Upper lobe of left lung (tissue), 6 donors: ENCODE measurements at regions not wholly inside any gene's neighbourhood (a gene's known extent, or its start where the extent isn't known, plus 50 kb on each side); places are given as distances from the start of the nearest gene placed in this dataset.

Source experiments
- ATAC-seq, 2 donors: fragments of 200-7000 bp; cut with Tn5 transposase; one replicate each; pipeline ENCODE4 v1.9.1; 2022; ENCODE audit warnings: mild to moderate bottlenecking in 2 of 2, moderate library complexity in 2 of 2; ENCODE audit not compliant: low FRiP score in 2 of 2
- DNase-seq, 2 donors: peaks; one replicate each; pipeline ENCODE4 v3.0.0-alpha.2; 2019 to 2020
- H3K27ac ChIP-seq, 4 donors: fragments of 200-600 bp; sonication (generic); one replicate each; pipeline ENCODE4 v1.5.1; 2016 to 2019
- H3K27me3 ChIP-seq, 4 donors: fragments of 200-600 bp; sonication (generic); one replicate each; pipeline ENCODE4 v1.5.1; 2017 to 2019
- H3K36me3 ChIP-seq, 4 donors: fragments of 200-600 bp; sonication (generic); one replicate each; pipeline ENCODE4 v1.5.1; 2016 to 2019
- H3K4me1 ChIP-seq, 4 donors: fragments of 200-600 bp; sonication (generic); one replicate each; pipeline ENCODE4 v1.5.1; 2018 to 2019
- H3K4me3 ChIP-seq, 4 donors: fragments of 200-600 bp; sonication (generic); one replicate each; pipeline ENCODE4 v1.5.1; 2017 to 2019; ENCODE audit warnings: mild to moderate bottlenecking in 2 of 4, moderate library complexity in 1 of 4
- H3K9me3 ChIP-seq, 4 donors: fragments of 200-600 bp; sonication (generic); one replicate each; pipeline ENCODE4 v1.5.1; 2018 to 2019
- CTCF ChIP-seq, 6 experiments: fragments of 450-650 bp in 4 of 6; fragments of 200-600 bp in 2 of 6; sonication (generic) in 2 of 6; IDR thresholded peaks; one replicate each; pipeline ENCODE4 v1.5.1; 2016 to 2019; ENCODE audit warnings: antibody characterized with exemption in 6 of 6
- EP300 ChIP-seq, 4 donors: sonication (generic); formaldehyde crosslinking; IDR thresholded peaks; one replicate each; pipeline ENCODE4 v1.5.1; 2017; ENCODE audit warnings: antibody characterized with exemption in 4 of 4, control low read depth in 2 of 4
- POLR2A ChIP-seq, 4 donors: fragments of 450-650 bp; IDR thresholded peaks; one replicate each; pipeline ENCODE4 v1.5.1; 2016 to 2017; ENCODE audit warnings: antibody characterized with exemption in 4 of 4, mild to moderate bottlenecking in 2 of 4
- POLR2AphosphoS5 ChIP-seq, 2 donors: sonication (generic); formaldehyde crosslinking; IDR thresholded peaks; one replicate each; pipeline ENCODE4 v1.5.1; 2017; ENCODE audit warnings: antibody characterized with exemption in 2 of 2
- WGBS, 2 donors: methylation state at CpG; one replicate each; pipeline ENCODE4 v1.1.5; 2017 to 2018; 5-methylcytosine and 5-hydroxymethylcytosine counted together
- donor health status: DM: no; HTN: no; CAD: no; lungs with moderate emphysema.
- donor health status: DM: no; HTN: yes; CAD: no; lungs with severe emphysema.

GRCh38 chr10:124293616-124294449 lies 124.9 kb downstream of the OAT start:
- peaks cover 0 to 8% (median 4%) of the 10 kb centered on the region in 4 donors for H3K4me1 ChIP-seq
- no peaks in the 10 kb centered on the region for H3K36me3 ChIP-seq
- no peaks in the 10 kb centered on the region for H3K9me3 ChIP-seq
- ATAC-seq = no peak
- H3K27ac ChIP-seq = no peak overlapping the region
- no peak overlapping the region for H3K4me3 ChIP-seq
- TF ChIP-seq CTCF (IDR thresholded peaks at IDR 0.05) = no peak
- TF ChIP-seq POLR2AphosphoS5 (IDR thresholded peaks at IDR 0.05) = no peak
- no peak for TF ChIP-seq EP300 (IDR thresholded peaks at IDR 0.05)
- no peak for TF ChIP-seq POLR2A (IDR thresholded peaks at IDR 0.05)
- H3K27me3 ChIP-seq = no peaks in the 10 kb centered on the region
- WGBS, 2 donors = 71 to 83% methylated on average over 17 to 22 of the region's 22 CpGs
- no peak for DNase-seq

- Histone ChIP-seq H3K4me3 (no peak overlapping the region), H3K27ac (no peak overlapping the region), H3K36me3 (no peaks in the 10 kb centered on the region), H3K9me3 (no peaks in the 10 kb centered on the region), H3K4me1 (peaks cover 0 to 8% (median 4%) of the 10 kb centered on the region in 4 donors), H3K27me3 (no peaks in the 10 kb centered on the region)
- TF ChIP-seq POLR2A (IDR thresholded peaks at IDR 0.05) = no peak
- TF ChIP-seq CTCF (IDR thresholded peaks at IDR 0.05) = no peak
- no peak for TF ChIP-seq POLR2AphosphoS5 (IDR thresholded peaks at IDR 0.05)
- TF ChIP-seq EP300 (IDR thresholded peaks at IDR 0.05) = no peak
- DNase-seq (no peak), ATAC-seq (no peak)
- WGBS, 2 donors = 91 to 93% methylated on average over 17 of the region's 17 CpGs
These were observed 125.7 kb downstream of the OAT start for GRCh38 chr10:124292911-124293615.

GRCh38 chr10:124291001-124291701 lies 127.6 kb downstream of the OAT start:
- DNase-seq = peak in 1 of 2 donors; percentile 66
- Histone ChIP-seq H3K4me1 (peaks cover 2 to 10% (median 5%) of the 10 kb centered on the region in 4 donors), H3K4me3 (no peak overlapping the region), H3K27ac (peak overlapping the region in 3 of 4 donors; percentile 43 to 74 (median 51)), H3K9me3 (no peaks in the 10 kb centered on the region), H3K27me3 (no peaks in the 10 kb centered on the region), H3K36me3 (no peaks in the 10 kb centered on the region)
- TF ChIP-seq POLR2AphosphoS5 (IDR thresholded peaks at IDR 0.05) = peak in 1 of 2 donors; percentile 35
- peak in 1 of 4 donors; percentile 17 for TF ChIP-seq POLR2A (IDR thresholded peaks at IDR 0.05)
- peak in 1 of 4 donors; percentile 40 for TF ChIP-seq EP300 (IDR thresholded peaks at IDR 0.05)
- TF ChIP-seq CTCF (IDR thresholded peaks at IDR 0.05) = no peak
- WGBS, 2 donors = 67 to 72% methylated on average over 10 to 14 of the region's 14 CpGs
- peak in 1 of 2 donors; percentile 83 for ATAC-seq

- H3K27ac ChIP-seq = peak overlapping the region in 3 of 4 donors; percentile 43 to 74 (median 51)
- no peaks in the 10 kb centered on the region for H3K27me3 ChIP-seq
- peak in 1 of 2 donors; percentile 64 for DNase-seq
- H3K4me1 ChIP-seq = peaks cover 4 to 11% (median 8%) of the 10 kb centered on the region in 4 donors
- TF ChIP-seq EP300 (IDR thresholded peaks at IDR 0.05) = no peak
- peak in 1 of 2 donors; percentile 35 for TF ChIP-seq POLR2AphosphoS5 (IDR thresholded peaks at IDR 0.05)
- TF ChIP-seq CTCF (IDR thresholded peaks at IDR 0.05) = no peak
- peak in 1 of 2 donors; percentile 42 for ATAC-seq
- no peaks in the 10 kb centered on the region for H3K36me3 ChIP-seq
- no peak overlapping the region for H3K4me3 ChIP-seq
- H3K9me3 ChIP-seq = no peaks in the 10 kb centered on the region
- WGBS, 2 donors = 65 to 81% methylated on average over 11 to 18 of the region's 18 CpGs
These were observed 128.6 kb downstream of the OAT start for GRCh38 chr10:124289851-124290795.
